Keratinocyte (primary cell): ENCODE measurements at regions not wholly inside any gene's neighbourhood (a gene's known extent, or its start where the extent isn't known, plus 50 kb on each side); places are given as distances from the start of the nearest gene placed in this dataset.

ENCODE experiments used
- DNase-seq: peaks from one replicate; pipeline ENCODE4 v3.0.0-alpha.2; 2011; ENCODE audit warnings: low read depth, missing footprints, low spot score
- FAIRE-seq: peaks from 2 replicates; lab custom pipeline; 2011; peaks lifted over from hg19 to GRCh38; lab: Jason Lieb, UNC
- H2AFZ ChIP-seq: 2 replicates; pipeline ENCODE4 v1.6.0; 2012; ENCODE audit warnings: low read length, control low read depth, inconsistent platforms; ENCODE audit not compliant: control insufficient read depth
- H3K27ac ChIP-seq: 2 replicates; pipeline ENCODE4 v1.5.1; 2011; ENCODE audit warnings: low read length; ENCODE audit not compliant: control insufficient read depth, insufficient read depth
- H3K27me3 ChIP-seq: 3 replicates; pipeline ENCODE4 v1.6.0; 2011; ENCODE audit warnings: low read length; ENCODE audit not compliant: control insufficient read depth, insufficient read depth; ENCODE audit errors: extremely low read depth
- H3K36me3 ChIP-seq, 2 experiments: 2 replicates in 1 of 2; 3 replicates in 1 of 2; pipeline ENCODE4 v1.5.1; 2011; ENCODE audit warnings: low read length in 2 of 2, mild to moderate bottlenecking in 1 of 2; ENCODE audit not compliant: control insufficient read depth in 2 of 2, insufficient read depth in 2 of 2; ENCODE audit errors: extremely low read depth in 1 of 2
- H3K4me1 ChIP-seq: 3 replicates; pipeline ENCODE4 v1.5.1; 2011; ENCODE audit warnings: low read length; ENCODE audit not compliant: control insufficient read depth, insufficient read depth; ENCODE audit errors: extremely low read depth
- H3K4me2 ChIP-seq: 3 replicates; pipeline ENCODE4 v1.6.0; 2011; ENCODE audit warnings: low read depth, low read length; ENCODE audit not compliant: control insufficient read depth, insufficient read depth; ENCODE audit errors: extremely low read depth
- H3K4me3 ChIP-seq, 3 experiments: fragments of 200-600 bp in 1 of 3; sonication (generic) in 1 of 3; 2 replicates in 2 of 3; 3 replicates in 1 of 3; pipeline ENCODE4 v1.5.1; 2011 to 2016; ENCODE audit warnings: low read length in 3 of 3, mild to moderate bottlenecking in 3 of 3, control low read depth in 2 of 3, inconsistent platforms in 1 of 3, low read depth in 1 of 3, mixed read lengths in 1 of 3, mixed run types in 1 of 3, moderate library complexity in 1 of 3; ENCODE audit not compliant: control insufficient read depth in 2 of 3, insufficient read depth in 2 of 3; ENCODE audit errors: extremely low read depth in 1 of 3
- H3K79me2 ChIP-seq: 2 replicates; pipeline ENCODE4 v1.6.0; 2012; ENCODE audit warnings: low read length; ENCODE audit not compliant: control insufficient read depth, insufficient read depth
- H3K9ac ChIP-seq: 3 replicates; pipeline ENCODE4 v1.6.0; 2011; ENCODE audit warnings: low read length; ENCODE audit not compliant: control insufficient read depth, insufficient read depth; ENCODE audit errors: extremely low read depth
- H3K9me1 ChIP-seq: 3 replicates; pipeline ENCODE4 v1.6.0; 2011; ENCODE audit warnings: low read length; ENCODE audit not compliant: control insufficient read depth, insufficient read depth; ENCODE audit errors: extremely low read depth
- H3K9me3 ChIP-seq: 2 replicates; pipeline ENCODE4 v1.5.1; 2012; ENCODE audit warnings: low read depth, low read length; ENCODE audit not compliant: control insufficient read depth
- H4K20me1 ChIP-seq: 3 replicates; pipeline ENCODE4 v1.6.0; 2011; ENCODE audit warnings: low read length; ENCODE audit not compliant: control insufficient read depth, insufficient read depth; ENCODE audit errors: extremely low read depth
- CTCF ChIP-seq, 3 experiments: IDR thresholded peaks in 1 of 3; conservative IDR thresholded peaks in 1 of 3; optimal IDR thresholded peaks in 1 of 3; 2 replicates in 2 of 3; 3 replicates in 1 of 3; pipeline versions ENCODE3 to v1.5.1; 2011; ENCODE audit warnings: low read length in 3 of 3, mild to moderate bottlenecking in 3 of 3, moderate library complexity in 2 of 3, control low read depth in 1 of 3, inconsistent platforms in 1 of 3; ENCODE audit not compliant: insufficient read depth in 2 of 3; ENCODE audit errors: extremely low read depth in 1 of 3
- EZH2 ChIP-seq: IDR thresholded peaks from one replicate; pipeline ENCODE4 v1.6.1; 2012; ENCODE audit warnings: inconsistent platforms, mild to moderate bottlenecking, low read length, moderate library complexity
- dilution Hi-C: fragments of 300-500 bp; cut with MboI; formaldehyde crosslinking; loops from one replicate; pipeline ENCODE4 v1.7.0; 2020; ENCODE audit warnings: low sequenced_read_pairs; ENCODE audit not compliant: extremely low pct_ligation_motif_present

DNA sequence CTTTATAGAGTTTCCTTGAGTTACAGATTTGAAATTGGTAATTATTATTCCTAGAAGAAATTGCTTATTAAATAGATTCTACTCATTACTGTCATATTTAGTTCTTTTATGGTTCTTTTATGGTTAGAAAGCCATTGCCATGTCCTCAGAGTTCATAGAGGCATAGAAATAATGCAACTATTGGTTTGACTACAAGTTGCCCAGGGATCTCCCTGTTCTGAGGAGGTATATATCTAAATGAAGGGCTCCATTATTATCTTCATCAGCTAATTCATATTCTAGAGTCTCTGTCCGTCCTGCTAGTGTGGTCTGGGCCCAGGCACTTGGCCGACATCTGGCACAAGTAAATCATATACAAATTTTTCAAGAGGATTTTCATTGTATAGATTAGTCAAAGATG lies 535.7 kb downstream of the PPP4R3C start:
- no peaks in the 10 kb centered on the region for H3K27me3 ChIP-seq
- no peaks in the 10 kb centered on the region for H3K79me2 ChIP-seq
- no peaks in the 10 kb centered on the region for H3K9me3 ChIP-seq
- TF ChIP-seq CTCF (optimal IDR thresholded peaks at IDR 0.05 in 1 of 3, IDR thresholded peaks at IDR 0.05 in 1 of 3, conservative IDR thresholded peaks at IDR 0.05 in 1 of 3; ENCODE audit: extremely low read depth in 1 of 3, insufficient read depth in 2 of 3, low read length in 3 of 3) (no peak), EZH2 (no peak)
- dilution Hi-C loops, result no loop called here
- H3K4me1 ChIP-seq, result no peaks in the 10 kb centered on the region
- no peaks in the 10 kb centered on the region for H4K20me1 ChIP-seq
- no peak overlapping the region for H3K27ac ChIP-seq
- H3K4me2 ChIP-seq, result no peak overlapping the region
- H3K9ac ChIP-seq, result no peak overlapping the region
- no peaks in the 10 kb centered on the region for H3K36me3 ChIP-seq
- no peak for FAIRE-seq
- H3K9me1 ChIP-seq, result no peaks in the 10 kb centered on the region
- DNase-seq, result no peak
- H3K4me3 ChIP-seq, result no peak overlapping the region
- no peak overlapping the region for H2AFZ ChIP-seq

GRCh38 chrX:26925088-26925487 lies 538.1 kb downstream of the PPP4R3C start:
- H4K20me1 ChIP-seq, result no peaks in the 10 kb centered on the region
- no peak overlapping the region for H3K9ac ChIP-seq
- H2AFZ ChIP-seq, result no peak overlapping the region
- dilution Hi-C loops, result no loop called here
- DNase-seq (no peak), FAIRE-seq (no peak)
- no peaks in the 10 kb centered on the region for H3K79me2 ChIP-seq
- H3K9me1 ChIP-seq, result no peaks in the 10 kb centered on the region
- H3K4me1 ChIP-seq, result no peaks in the 10 kb centered on the region
- H3K27me3 ChIP-seq, result no peaks in the 10 kb centered on the region
- H3K9me3 ChIP-seq, result no peaks in the 10 kb centered on the region
- no peak overlapping the region for H3K27ac ChIP-seq
- no peak overlapping the region for H3K4me3 ChIP-seq
- TF ChIP-seq CTCF (optimal IDR thresholded peaks at IDR 0.05 in 1 of 3, IDR thresholded peaks at IDR 0.05 in 1 of 3, conservative IDR thresholded peaks at IDR 0.05 in 1 of 3; ENCODE audit: extremely low read depth in 1 of 3, insufficient read depth in 2 of 3, low read length in 3 of 3), result no peak
- no peak for TF ChIP-seq EZH2
- H3K36me3 ChIP-seq, result no peaks in the 10 kb centered on the region
- no peak overlapping the region for H3K4me2 ChIP-seq
